Hepatocyte (in vitro differentiated cells): ENCODE measurements at regions not wholly inside any gene's neighbourhood (a gene's known extent, or its start where the extent isn't known, plus 50 kb on each side); places are given as distances from the start of the nearest gene placed in this dataset.

Experiments
- DNase-seq: peaks from one replicate; pipeline ENCODE4 v3.0.0-alpha.2; 2016; ENCODE audit warnings: low spot score
- H2AFZ ChIP-seq: fragments of 200-600 bp; sonication (generic); 2 replicates; pipeline ENCODE4 v1.6.0; 2016; ENCODE audit warnings: antibody characterized with exemption, mild to moderate bottlenecking
- H3K27ac ChIP-seq: fragments of 200-600 bp; sonication (generic); 2 replicates; pipeline ENCODE4 v1.5.1; 2016; ENCODE audit warnings: mild to moderate bottlenecking
- H3K27me3 ChIP-seq: fragments of 200-600 bp; sonication (generic); 2 replicates; pipeline ENCODE4 v1.6.1; 2016
- H3K36me3 ChIP-seq: fragments of 200-600 bp; sonication (generic); replicated peaks from 2 replicates; pipeline ENCODE4 v1.5.1; 2016; ENCODE audit warnings: low read depth; ENCODE audit not compliant: insufficient read depth
- H3K4me1 ChIP-seq: fragments of 200-600 bp; sonication (generic); 2 replicates; pipeline ENCODE4 v1.5.1; 2016; ENCODE audit warnings: mild to moderate bottlenecking, moderate library complexity; ENCODE audit not compliant: insufficient read depth
- H3K4me2 ChIP-seq: fragments of 200-600 bp; sonication (generic); 2 replicates; pipeline ENCODE4 v1.6.0; 2016
- H3K4me3 ChIP-seq: fragments of 200-600 bp; sonication (generic); 2 replicates; pipeline ENCODE4 v1.5.1; 2016; ENCODE audit warnings: mild to moderate bottlenecking
- H3K79me2 ChIP-seq: fragments of 200-600 bp; sonication (generic); 2 replicates; pipeline ENCODE4 v1.6.0; 2017; ENCODE audit warnings: mild to moderate bottlenecking
- H3K9me2 ChIP-seq: fragments of 200-600 bp; sonication (generic); replicated peaks from 2 replicates; pipeline ENCODE4 v1.6.0; 2017; ENCODE audit warnings: mild to moderate bottlenecking; ENCODE audit not compliant: insufficient read depth
- H3K9me3 ChIP-seq: fragments of 200-600 bp; sonication (generic); 2 replicates; pipeline ENCODE4 v1.5.1; 2016; ENCODE audit warnings: low read depth, mild to moderate bottlenecking
- H4K20me1 ChIP-seq: fragments of 200-600 bp; sonication (generic); 2 replicates; pipeline ENCODE4 v1.6.0; 2016; ENCODE audit warnings: mild to moderate bottlenecking; ENCODE audit not compliant: insufficient read depth, poor library complexity, severe bottlenecking
- EZH2 ChIP-seq: fragments of 200-600 bp; sonication (generic); IDR thresholded peaks from 2 replicates; pipeline ENCODE4 v1.6.1; 2016; ENCODE audit warnings: antibody characterized with exemption, mild to moderate bottlenecking, borderline replicate concordance
- EZH2phosphoT487 ChIP-seq: fragments of 200-600 bp; sonication (generic); IDR thresholded peaks from one replicate; pipeline ENCODE4 v1.6.1; 2018; ENCODE audit warnings: antibody characterized with exemption, mild to moderate bottlenecking, low read depth, moderate library complexity; ENCODE audit not compliant: unreplicated experiment, severe bottlenecking
- WGBS: methylation state at CpG from one replicate; pipeline ENCODE4 v1.1.6; 2016; ENCODE audit warnings: low lambda C conversion rate; ENCODE audit errors: missing lambda C conversion rate; 5-methylcytosine and 5-hydroxymethylcytosine counted together
- TF ChIP-seq, protein P1 (sequence below): fragments of 200-600 bp; sonication (generic); IDR thresholded peaks from 2 replicates; pipeline ENCODE4 v1.5.1; 2016; ENCODE audit warnings: antibody characterized with exemption, mild to moderate bottlenecking; ENCODE audit not compliant: poor library complexity

DNA sequence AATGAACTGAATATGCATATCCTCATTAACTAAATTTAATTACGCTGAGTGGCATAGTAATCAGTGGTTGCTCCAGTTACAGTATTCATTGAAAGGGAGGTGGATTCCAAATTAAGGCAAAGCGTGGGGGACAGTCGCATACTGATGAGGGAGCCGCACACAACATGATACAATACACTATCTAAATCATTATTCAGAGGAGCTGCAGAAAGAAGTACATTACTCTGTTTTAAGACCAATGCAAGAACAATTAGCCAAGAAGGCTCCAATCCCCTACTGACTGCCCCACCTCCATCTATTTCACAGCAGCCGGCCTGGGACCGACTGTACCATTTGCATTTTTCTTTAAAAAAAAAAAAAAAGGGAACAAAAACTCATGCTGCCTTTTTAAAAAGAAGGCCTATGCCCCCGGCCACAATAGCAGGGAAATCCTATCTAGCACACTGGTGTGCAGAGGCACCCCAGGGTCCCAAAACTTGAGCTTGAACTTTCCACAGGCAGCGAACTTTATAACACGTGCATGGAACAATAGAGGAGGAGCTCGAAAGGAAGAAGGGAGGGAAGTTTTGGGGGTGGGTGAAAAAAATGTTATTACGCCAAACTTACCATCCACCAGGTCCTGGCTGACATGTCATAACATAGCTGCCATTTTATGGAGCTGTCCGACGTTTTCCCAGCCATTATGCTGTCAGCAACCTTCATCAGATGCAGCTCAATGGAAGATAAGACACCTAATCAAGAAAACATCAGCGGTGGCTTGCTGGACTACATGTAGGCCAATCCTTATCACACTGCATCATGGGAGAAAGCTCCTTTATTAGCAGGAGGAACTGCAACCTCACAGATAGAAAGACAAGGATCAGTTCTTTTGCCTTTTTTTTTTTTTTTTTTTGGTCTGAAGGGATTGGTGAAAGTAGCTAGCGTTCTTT is 161.6 kb downstream of the ZDHHC21 start:
- H4K20me1 ChIP-seq = no peaks in the 10 kb centered on the region
- H3K79me2 ChIP-seq = no peaks in the 10 kb centered on the region
- WGBS = 76% methylated on average over 15 of the region's 15 CpGs
- H3K27me3 ChIP-seq = no peaks in the 10 kb centered on the region
- H3K4me1 ChIP-seq = peaks cover 21% of the 10 kb centered on the region
- no peaks in the 10 kb centered on the region for H3K9me3 ChIP-seq
- no peaks in the 10 kb centered on the region for H3K9me2 ChIP-seq
- H3K4me2 ChIP-seq = no peak overlapping the region
- H2AFZ ChIP-seq = no peak overlapping the region
- H3K36me3 ChIP-seq = no peaks in the 10 kb centered on the region
- H3K27ac ChIP-seq = no peak overlapping the region
- TF ChIP-seq EZH2 (no peak), EZH2phosphoT487 (no peak)
- TF ChIP-seq, protein P1, sequence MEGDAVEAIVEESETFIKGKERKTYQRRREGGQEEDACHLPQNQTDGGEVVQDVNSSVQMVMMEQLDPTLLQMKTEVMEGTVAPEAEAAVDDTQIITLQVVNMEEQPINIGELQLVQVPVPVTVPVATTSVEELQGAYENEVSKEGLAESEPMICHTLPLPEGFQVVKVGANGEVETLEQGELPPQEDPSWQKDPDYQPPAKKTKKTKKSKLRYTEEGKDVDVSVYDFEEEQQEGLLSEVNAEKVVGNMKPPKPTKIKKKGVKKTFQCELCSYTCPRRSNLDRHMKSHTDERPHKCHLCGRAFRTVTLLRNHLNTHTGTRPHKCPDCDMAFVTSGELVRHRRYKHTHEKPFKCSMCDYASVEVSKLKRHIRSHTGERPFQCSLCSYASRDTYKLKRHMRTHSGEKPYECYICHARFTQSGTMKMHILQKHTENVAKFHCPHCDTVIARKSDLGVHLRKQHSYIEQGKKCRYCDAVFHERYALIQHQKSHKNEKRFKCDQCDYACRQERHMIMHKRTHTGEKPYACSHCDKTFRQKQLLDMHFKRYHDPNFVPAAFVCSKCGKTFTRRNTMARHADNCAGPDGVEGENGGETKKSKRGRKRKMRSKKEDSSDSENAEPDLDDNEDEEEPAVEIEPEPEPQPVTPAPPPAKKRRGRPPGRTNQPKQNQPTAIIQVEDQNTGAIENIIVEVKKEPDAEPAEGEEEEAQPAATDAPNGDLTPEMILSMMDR = no peak
- no peak overlapping the region for H3K4me3 ChIP-seq
- no peak for DNase-seq

DNA sequence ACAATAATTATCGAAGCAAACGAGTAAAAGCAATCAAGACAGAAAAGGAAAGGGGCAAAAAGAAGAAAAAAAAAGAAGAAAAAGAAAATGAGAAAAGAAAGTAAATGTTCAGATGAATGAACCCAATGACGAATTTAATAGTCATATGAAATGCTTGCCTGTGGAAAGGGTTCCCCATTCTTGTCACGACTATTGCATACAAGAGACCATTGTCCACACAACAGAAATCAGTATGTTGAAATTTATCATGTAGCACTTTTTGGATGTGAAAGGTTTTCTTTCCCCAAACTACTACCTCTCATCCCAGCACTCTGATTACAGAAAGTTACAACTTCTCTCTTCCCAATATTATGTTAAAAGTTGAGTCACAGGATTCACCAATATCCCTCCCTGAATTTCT is 162.4 kb downstream of the ZDHHC21 start:
- Histone ChIP-seq H3K27me3 (no peaks in the 10 kb centered on the region), H3K79me2 (no peaks in the 10 kb centered on the region), H3K9me3 (no peaks in the 10 kb centered on the region), H3K27ac (no peak overlapping the region), H4K20me1 (no peaks in the 10 kb centered on the region), H3K36me3 (no peaks in the 10 kb centered on the region), H3K9me2 (no peaks in the 10 kb centered on the region), H3K4me3 (no peak overlapping the region), H3K4me2 (no peak overlapping the region), H2AFZ (no peak overlapping the region), H3K4me1 (peaks cover 21% of the 10 kb centered on the region)
- DNase-seq = no peak
- no peak for TF ChIP-seq EZH2phosphoT487
- TF ChIP-seq, protein P1 = no peak
- TF ChIP-seq EZH2 = no peak
- WGBS = 100% methylated on average over 4 of the region's 4 CpGs

DNA sequence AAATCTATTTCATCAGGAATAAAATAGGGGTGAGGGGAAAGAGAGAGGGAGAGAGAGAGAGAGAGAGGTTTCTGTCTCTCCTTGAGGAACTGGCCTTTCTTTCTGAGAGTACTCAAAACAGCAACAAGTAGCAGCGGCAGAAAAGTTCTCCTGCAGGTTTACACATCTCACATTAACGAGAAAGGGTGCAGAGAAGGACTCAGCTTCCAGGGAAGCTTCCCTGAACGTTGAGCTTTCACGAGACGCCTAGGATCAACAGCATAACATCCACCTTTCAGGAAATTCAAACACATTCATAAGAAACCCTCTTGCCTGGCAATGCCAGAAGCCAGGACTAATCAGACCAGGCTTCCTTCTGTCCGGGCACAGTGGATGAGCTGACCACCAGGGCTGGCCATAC is 162.9 kb downstream of the ZDHHC21 start:
- Histone ChIP-seq H3K27me3 (no peaks in the 10 kb centered on the region), H3K27ac (no peak overlapping the region), H3K9me2 (no peaks in the 10 kb centered on the region), H3K4me1 (peaks cover 21% of the 10 kb centered on the region), H3K4me2 (no peak overlapping the region), H3K4me3 (no peak overlapping the region), H3K36me3 (no peaks in the 10 kb centered on the region), H4K20me1 (no peaks in the 10 kb centered on the region), H3K9me3 (no peaks in the 10 kb centered on the region), H2AFZ (no peak overlapping the region), H3K79me2 (no peaks in the 10 kb centered on the region)
- no peak for DNase-seq
- TF ChIP-seq EZH2 (no peak), EZH2phosphoT487 (no peak)
- TF ChIP-seq, protein P1 = no peak
- WGBS = 54% methylated on average over 6 of the region's 6 CpGs
